CD4-positive, alpha-beta T cell treated with Interleukin-15 for 1 hour (primary cell): ENCODE measurements at regions not wholly inside any gene's neighbourhood (a gene's known extent, or its start where the extent isn't known, plus 50 kb on each side); places are given as distances from the start of the nearest gene placed in this dataset.
"Not testable (repeated sequence)": the region's sequence is repeated elsewhere in the genome, so short reads cannot be mapped to it uniquely, and the experiment has no call there.

Experiments
- DNase-seq: peaks from one replicate; pipeline ENCODE4 v3.0.0-alpha.2; 2020

DNA sequence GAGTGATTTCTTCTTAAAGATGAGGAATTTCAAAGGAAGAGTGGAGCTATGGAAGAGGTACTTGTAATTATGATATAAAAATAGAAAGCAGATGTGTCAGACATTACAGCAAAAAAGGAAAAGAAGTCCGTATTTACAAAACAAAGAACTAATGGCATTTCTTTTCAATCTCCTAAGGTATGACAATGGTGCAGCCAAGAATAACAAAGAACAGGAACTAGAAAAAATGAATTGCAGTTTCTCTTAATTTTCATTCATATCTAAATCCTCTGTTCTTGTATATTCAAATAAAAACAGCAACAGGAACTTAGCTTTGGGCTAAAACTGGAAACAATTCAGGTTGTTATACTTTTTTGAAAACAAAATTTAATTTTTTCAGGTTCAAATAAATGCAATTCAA, 105.1 kb downstream of the SPRY1 start:
- DNase-seq = no peak

DNA sequence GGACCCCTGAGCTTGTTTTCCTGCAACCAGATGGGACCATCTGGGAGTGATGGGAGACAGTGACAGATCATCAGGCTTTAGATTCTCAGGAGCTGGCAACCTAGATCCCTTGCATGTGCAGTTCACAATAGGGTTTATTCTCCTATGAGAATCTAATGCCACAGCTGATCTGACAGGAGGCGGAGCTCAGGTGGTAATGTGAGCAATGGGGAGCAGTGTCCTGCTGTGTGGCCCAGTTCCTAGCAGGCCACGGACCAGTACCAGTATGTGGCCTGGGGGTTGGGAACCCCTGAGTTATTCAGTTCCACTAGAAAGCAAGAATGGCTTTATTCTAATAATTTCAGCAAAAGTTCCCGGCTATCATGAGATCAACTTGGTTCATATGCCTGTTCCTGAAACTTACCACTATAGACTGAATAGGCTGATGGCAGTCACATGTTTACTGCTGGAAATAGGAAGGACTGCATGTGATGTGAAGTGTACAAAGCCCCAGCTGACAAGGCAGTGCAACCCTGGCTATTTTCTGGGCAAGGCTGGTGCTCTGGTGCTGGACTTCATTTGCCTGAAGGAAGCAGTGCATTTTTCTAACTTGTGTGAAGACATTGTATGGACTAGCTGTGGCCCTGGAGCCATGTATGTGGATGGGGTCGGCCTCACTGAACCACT, 107.2 kb downstream of the SPRY1 start:
- DNase-seq = no peak

DNA sequence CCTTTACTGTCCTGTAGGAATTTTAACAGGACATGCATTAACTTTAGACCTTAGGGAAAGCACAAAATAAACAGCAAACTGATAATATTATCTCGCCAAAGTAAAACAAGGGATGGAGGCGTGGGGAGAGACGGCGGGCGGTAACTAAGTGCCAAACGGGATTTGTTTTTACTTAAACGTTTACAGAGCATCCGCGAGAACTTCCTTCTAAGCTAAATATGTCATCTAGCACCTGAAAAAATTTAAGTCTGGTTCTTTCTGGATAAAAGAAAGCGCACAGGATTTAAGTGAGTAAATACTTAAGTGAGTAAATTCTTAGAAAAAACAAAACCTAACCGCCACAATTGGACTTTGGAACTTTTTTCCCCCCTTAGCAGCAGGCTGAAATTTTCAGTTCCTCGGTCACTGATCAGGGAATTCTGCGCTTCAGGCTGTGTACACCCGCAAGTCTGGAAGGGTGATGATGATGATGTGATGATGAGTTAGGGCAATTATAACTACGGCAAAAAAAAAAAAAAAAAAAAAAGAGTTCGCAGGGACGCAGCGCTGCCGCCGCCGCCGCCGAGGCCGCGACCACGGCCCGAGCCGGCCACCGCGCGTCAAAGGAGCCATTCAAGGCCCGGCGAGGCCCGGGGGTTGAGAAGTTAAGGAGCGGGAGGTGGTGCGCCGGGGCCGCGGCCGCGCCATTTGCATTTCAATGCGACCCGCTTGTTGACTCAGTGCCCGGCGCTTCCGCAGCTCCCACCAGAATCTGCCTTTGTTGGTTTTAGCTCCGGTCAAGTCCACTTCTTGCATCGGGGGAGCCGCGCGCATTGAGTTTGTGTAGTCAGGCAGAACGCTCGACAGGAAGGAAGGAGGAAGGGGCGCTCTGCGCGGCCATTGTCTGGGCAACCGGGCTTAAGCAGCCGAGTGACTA, 108.8 kb downstream of the SPRY1 start:
- DNase-seq = no peak

DNA sequence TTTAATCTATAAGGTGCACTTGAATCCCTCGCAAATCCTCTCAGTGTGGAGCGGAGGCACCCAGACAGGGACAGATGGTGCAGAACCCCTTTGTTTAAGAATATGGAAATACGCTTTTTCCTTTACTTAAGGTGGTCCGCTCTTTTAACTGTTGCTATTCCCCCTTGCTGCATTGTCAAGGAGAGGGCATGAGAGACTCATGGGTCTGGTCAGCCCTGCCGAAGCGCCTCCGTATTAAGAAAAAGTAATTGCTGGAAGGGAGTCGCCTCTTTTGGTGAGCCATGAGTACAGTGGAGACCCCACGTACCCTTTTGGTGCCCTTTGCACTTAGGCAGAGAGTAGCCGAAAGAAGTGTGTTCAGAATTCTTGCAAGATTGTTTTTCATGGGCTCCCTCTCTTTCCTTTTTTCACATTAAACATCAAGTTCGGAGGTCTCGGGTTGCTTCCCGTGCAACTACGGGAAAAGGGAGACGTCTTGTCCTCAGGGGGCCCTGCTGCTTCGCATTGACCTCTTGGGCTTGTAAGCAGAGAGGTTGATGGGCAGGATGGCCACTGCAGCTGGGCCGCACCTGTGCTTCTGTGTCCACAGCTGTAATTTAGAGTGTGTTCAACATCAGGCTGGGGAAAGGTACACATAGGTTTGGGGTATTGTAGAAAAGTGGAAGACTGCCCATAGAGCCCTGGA, 109.6 kb downstream of the SPRY1 start:
- DNase-seq = no peak

DNA sequence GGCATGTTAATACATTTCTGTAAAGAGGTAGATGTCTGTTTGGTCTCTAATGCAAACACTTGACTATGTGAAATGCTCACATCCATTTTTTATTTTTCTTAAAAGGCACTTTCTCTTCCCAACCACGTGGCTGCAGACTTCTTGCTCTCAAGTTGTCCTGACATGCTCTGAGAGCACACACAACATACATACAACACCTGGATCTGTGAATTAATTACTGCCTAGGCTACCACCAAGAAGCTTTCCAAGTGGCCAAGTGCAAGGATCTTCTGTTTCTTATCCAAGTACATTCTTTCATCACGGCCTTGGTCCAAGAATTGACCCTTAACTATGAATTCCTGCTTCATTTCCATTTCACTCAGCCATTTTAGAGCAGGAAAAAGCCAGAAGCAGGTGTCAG, 110.8 kb downstream of the SPRY1 start:
- no peak for DNase-seq

DNA sequence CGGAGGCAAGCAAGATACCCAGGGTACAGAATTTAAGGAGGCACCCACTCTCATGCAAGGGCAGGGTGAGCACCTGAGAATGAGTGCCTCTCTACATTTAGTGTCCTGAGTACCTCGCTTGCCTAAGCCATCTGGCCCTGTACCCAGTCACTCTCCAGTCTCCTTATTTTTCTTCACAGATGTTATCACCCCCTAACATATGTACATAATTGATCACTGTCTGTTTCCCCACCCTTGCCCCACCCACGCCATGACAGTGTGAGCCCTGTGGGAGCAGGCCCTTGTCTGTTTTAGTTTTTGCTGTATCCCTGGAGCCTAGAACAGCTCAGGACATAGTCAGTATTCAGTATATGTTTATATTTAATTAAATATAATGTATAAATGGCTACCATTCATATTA, 113.6 kb downstream of the SPRY1 start:
- no peak for DNase-seq

DNA sequence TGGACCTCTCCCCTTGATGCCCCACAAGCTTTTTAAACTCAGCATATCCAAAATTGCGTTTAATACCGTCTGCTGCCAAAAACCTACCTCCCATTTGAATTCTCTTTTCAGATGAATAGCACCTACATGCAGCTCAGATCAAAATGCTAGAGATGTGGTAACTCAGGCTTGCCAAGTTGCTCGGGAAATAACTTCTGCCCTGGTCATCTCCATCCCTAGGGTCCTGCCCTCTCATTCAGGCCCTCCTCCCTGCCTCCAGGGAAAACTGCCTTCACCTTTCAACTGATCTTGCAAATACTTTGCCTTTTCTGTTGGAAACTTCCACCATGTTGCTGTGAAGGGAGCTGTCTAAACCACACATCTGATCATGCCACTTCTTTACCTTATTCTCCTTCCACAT, 114.1 kb downstream of the SPRY1 start:
- no peak for DNase-seq

DNA sequence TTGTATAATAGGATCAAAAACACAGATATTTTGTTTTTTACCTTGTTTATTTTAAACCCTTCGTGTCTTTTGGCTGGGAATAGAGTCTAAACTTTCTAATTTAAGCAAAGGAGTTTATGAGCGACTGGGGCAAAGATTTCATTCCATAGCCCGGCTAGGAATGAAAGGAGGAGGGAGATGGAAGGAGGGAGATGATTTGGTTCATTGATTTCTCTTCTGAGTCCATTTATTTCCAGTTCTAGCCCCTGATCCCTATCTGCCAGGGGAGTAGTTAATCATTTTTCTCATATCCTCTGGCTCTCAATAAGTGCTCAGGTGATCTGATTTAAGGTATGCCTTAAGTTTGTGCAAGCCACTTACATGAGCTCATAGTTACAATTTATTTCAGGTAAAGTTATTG, 120.0 kb downstream of the SPRY1 start:
- DNase-seq = no peak

DNA sequence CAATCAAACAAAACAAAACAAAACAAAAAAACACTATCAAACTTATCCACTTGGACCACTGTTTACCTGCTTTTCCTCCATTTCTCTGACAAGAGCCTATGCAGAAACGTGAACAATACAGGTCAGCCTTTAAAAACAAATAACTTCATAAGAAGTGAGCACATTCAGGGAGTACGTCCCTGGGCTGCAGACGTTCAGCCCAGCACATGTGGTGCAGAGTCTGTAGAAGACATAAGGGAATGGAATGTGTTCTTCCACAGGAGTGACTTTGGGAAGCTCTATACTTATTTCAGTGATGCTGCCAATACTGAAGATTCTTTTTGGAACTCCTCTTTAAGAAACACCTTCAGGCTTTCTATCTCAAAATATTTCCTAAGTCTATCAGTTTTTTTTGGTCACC, 120.6 kb downstream of the SPRY1 start:
- no peak for DNase-seq

DNA sequence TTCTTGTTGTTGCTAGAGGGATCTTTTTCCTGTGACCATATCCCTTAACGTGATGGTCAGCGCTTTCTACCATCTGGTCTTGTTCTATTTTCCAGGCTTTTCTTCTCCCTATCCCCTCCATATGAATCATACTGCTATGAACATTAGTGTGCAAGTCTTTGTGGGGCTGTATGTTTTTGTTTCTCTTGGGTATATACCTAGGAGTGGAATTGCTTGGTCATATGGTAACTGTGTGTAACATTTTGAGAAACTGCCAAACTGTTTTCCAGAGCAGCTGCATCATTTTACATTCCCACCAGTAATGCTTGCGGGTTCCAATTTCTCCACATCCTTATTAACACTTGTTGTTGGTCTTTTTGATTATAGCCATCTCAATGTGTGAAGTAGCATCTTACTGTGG, 121.4 kb downstream of the SPRY1 start:
- no peak for DNase-seq

DNA sequence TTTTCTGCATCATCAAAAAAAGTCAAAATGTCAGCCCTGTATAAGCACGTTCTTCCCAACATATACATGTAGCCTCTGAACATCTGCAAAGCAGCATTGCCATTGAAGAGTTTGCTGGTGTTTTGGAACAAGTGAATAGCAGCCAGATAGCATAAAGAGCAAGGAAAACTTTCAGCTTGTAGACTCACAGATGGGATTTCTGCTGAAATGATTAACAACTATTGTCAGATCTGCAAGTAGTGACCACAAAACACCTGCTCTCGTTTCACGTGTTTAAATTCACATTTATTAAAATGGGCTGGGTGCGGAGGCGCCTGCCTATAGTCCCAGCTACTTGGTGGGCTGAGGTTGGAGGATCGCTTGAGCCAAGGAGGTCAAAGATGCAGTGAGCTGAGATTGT, 123.7 kb downstream of the SPRY1 start:
- no peak for DNase-seq

DNA sequence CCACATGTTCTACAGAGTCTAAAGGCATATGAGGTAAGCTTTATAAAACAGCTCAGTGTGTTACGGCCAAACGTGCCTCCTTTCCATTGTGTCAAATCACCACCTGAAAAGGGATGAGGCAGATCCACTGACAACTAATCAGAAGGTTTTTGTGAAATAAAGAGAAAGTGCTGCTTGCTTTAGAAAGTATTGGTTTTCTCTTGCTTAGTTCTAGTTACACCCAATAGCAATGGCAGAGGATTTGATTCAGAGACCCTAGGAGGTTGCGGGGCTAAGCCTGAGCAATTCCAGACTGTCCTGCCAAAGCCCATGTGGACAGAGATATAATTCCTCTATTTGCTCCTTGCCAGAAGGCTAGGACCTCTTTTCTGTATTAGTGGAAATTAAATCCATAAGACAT, 125.5 kb downstream of the SPRY1 start:
- DNase-seq = no peak

DNA sequence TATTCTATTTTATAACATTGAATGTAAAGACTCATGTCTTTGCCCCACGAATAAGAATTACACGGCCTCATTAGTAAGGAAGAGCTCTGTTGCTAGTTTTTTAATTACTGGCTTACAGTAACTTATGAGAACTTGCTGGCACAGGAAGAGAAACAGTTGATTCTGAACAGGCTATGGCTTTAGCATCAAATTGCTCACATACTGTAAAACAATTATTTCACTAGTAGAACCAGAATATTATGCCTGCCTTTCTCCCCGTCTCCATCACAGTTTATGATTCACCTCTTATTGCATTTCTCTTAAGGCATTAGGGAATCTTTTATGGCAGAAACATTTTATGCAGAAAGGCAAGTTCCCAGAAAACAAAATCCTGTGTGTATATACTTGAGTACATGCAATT, 126.1 kb downstream of the SPRY1 start:
- no peak for DNase-seq

DNA sequence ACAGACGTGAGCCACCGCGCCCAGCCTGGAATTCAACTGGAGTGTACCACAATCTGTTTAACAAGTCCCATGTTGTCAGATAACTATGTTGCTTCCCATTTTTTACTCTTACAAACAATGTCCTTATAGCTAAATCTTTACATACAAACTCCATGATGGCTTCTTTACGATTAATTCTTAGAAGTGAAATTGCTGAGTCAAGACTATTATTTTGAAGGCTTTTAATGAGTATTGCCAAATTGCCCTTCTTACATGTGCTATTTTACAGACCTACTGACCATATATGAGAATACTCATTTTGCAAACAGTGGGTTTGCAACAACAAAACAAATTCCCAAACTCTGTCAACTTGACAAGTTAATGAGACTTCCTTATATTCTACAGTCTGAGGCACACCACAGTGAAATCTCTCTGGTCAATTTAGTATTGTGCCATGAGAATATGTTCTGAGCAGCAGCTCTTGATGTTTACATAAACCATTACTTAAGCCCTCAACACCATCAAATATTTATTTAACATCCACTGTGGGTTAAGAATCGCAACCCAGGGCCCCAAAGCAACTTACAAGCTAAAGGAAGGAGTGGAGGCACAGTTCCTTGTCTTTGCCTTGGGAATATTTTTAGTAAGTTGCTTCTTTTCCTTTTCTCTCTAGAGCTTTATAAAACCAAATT, 128.5 kb downstream of the SPRY1 start:
- DNase-seq = no peak

DNA sequence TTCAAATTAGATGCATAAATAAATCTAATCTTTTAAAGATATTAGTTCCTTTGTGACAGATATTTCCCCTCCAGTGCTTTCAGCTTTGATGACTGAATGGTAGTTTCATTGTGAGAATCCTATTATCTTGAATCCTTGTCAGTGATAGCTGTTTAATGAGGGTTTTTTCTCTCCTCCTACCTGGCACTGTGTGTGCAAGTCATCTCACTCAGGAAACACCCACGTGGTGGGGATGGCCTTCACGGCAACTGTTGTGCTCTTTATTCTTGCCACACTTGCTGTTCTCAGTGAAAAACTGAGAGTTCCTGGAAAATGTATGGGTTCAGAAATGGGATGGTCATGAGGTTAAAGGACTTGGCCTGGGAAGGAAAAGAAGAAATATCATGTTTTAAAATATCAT, 129.9 kb downstream of the SPRY1 start:
- DNase-seq = no peak

DNA sequence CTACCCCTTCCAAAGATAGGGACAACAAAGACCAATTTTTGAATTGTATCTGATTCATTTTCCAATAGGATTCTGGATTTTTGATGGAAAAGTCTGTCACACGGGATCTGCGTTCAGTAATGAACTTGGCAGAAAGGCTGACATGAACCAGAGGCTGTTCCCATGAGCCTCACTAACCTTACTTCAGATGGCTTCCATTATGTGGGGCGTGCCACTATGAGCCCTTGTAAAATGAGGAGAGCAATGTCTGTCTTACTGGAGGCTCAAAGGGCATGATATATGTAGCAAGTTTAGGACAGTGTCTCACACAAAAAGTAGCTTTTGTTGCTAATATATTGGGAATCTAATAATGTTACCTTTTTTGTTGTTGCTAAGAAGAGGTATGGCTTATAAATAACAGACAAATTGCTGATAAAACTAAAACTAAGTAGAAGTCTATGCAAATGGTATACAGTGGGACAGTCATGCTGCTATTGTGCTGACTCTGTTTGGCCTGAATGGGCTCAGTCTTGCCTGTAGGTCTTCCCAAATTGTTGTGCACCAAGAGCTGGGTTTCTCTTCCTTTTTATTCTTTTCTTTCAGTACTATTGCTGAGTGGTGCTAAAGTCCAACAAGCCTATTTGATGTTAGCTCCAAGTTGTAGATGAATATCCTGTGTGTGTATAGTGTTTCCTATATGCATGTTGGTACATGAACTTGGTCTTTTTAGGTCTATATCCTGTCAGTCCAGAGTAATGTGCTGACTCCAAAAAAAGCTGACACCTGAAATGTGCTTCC, 132.1 kb downstream of the SPRY1 start:
- DNase-seq = no peak

DNA sequence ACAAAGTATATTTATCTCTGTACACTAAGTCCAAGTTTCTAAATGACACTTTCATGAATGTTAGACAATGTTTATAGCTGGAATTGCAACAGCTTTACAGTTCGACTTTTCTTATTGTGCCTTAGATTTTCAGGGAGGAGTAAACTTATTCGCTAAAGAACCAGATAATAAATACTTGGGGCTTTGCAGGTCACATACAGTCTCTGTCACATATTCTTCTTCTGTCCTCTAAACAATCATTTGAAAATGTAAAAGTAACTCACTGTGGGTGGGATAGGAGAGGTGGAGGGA, 132.6 kb downstream of the SPRY1 start:
- no peak for DNase-seq

DNA sequence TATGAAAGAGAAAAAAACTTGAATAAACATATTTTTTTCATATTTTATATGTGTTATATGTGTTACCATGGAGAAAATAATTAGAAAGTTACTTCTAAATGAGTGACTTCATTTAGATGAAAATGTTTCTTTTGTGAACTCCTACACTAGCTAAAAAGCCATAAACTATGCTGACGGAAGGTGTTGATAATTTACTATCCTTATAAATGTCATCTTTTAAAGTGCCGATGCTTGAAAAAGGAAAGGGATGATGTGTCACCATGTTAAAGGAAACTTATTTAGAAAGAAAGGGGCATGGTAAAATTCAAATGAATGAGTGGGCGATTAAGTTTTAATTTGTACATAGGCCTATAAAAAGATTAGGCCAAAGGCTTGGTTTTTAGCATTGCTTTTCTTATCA, 133.8 kb downstream of the SPRY1 start:
- no peak for DNase-seq

DNA sequence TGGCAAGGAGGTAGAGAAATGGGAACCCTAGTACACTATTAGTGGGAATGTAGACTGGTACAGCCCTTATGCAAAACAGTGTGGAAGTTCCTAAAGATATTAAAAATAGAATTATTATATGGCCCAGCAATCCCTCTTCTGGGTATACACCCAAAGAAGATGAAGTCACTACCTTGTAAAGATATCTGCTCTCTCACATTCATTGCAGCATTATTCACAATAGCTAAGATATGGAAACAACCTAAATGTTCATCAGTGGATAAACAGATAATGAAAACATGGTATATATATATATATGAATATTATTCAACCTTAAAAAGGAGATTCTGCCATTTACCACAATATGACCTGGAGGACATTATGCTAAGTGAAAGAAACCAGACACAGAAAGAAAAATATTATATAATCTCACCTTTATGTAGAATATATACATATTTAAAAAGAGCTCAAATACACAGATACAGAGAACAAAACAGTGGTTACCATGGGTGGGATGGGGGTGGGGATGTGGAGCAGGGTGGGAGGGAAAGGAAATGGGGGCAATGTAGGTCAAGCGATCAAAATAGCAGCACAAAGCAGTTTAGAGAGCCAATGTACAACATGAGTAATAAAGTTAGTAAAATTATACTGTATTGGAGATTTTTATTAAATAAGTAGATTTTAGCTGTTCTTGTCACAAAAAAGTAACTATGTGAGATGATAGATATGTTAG, 138.6 kb downstream of the SPRY1 start:
- DNase-seq = no peak

DNA sequence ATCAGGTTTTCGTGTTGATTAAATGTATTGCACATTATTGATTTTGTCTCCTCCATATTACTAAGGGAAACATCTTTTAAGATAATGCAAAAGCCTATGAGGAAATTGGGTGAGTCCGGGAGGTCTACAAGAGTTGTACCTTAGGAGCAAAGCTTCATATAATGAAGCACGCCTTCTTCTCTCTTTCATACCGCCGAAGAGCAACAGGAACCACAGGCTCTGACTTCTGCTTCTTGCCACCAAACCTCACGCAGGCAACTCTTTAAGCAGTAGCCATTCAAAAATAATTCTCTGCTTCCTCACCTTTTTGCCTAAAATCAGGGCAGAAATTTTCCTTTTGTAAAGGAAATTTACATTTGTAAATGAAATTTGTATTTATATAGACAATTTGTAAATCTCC, 139.6 kb downstream of the SPRY1 start:
- DNase-seq = no peak

DNA sequence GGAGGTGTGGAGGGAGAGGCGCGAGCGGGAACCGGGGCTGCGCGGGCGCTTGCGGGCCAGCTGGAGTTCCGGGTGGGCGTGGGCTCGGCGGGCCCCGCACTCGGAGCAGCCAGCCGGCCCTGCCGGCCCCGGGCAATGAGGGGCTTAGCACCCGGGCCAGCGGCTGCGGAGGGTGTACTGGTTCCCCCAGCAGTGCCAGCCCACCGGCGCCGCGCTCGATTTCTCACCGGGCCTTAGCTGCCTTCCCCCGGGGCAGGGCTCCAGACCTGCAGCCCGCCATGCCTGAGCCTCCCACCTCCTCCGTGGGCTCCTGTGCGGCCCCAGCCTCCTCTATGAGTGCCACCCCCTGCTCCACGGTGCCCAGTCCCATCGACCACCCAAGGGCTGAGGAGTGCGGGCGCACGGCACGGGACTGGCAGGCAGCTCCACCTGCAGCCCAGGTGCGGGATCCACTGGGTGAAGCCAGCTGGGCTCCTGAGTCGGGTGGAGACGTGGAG, 141.4 kb downstream of the SPRY1 start:
- DNase-seq = not testable (repeated sequence)
